Kidney glomerular epithelial cell (primary cell): ENCODE measurements at regions not wholly inside any gene's neighbourhood (a gene's known extent, or its start where the extent isn't known, plus 50 kb on each side); places are given as distances from the start of the nearest gene placed in this dataset.
"Not testable (repeated sequence)": the region's sequence is repeated elsewhere in the genome, so short reads cannot be mapped to it uniquely, and the experiment has no call there.

Experiments
- DNase-seq: peaks from one replicate; lab custom pipeline; 2025; lab: John Stamatoyannopoulos, UW

GRCh38 chr11:45000918-45001317 lies 50.2 kb upstream of the TP53I11 start:
- DNase-seq, result no peak

DNA sequence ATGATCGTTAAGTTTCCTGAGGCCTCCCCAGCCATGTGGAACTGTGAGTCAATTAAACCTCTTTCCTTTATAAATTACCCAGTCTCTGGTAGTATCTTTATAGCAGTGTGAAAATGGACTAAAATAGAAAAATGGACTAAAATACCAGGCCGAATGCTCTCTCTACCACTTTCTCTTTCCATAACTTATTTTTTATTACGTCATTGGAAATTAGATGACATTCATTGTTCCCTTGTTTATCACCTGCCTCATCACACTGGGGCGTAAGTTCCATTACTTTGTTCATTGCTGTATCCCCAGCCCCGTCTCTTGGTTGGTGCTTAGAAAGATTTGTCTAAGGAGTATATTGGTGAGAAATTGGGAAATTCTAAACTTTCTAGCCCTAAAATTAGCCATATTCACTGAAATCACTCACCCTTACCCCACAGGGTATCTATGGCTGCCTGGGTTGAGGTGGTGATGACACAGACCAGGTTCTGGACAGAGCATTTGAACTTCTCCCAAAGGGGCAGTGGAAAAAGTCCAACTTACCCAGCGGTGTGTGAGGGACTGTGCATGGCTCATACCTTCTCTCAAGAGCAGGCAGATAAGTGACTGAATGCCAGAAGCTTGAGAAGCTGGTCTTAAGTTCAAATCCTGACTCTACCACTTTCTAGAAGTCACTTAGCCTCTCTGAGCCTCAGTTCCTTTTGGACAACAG lies 50.9 kb upstream of the TP53I11 start:
- no peak for DNase-seq

DNA sequence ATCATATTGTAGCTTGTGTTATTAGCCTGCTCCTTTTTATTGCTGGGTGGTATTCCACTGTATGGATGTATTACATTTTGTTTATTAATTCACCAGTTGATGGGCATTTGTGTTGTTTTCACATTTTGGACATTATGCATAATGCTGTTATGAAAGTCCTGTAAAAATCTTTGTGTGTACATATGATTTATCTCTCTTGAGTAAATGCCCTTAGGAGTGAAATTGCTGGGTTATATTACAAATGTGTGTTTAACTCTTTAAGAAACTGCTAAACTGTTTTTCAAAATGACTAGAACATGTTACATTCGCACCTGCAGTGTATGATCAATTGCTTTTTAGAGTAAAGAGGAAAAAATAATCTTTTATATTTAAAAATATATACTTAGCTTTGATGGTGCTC lies 54.4 kb upstream of the TP53I11 start:
- no peak for DNase-seq

- no peak for DNase-seq
Measured at GRCh38 chr11:45007011-45007410, 56.3 kb upstream of the TP53I11 start.

DNA sequence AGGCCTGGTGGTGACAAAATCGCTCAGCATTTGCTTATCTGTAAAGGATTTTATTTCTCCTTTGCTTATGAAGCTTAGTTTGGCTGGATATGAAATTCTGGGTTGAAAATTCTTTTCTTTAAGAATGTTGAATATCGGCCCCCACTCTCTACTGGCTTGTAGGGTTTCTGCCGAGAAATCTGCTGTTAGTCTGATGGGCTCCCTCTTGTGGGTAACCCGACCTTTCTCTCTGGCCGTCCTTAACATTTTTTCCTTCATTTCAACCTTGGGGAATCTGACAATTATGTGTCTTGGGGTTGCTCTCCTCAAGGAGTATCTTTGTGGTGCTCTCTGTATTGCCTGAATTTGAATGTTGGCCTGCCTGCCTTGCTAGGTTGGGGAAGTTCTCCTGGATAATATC lies 65.3 kb upstream of the TP53I11 start:
- not testable (repeated sequence) for DNase-seq

- peak; percentile 6 for DNase-seq
Measured at GRCh38 chr11:45016446-45016845, 65.8 kb upstream of the TP53I11 start.

DNA sequence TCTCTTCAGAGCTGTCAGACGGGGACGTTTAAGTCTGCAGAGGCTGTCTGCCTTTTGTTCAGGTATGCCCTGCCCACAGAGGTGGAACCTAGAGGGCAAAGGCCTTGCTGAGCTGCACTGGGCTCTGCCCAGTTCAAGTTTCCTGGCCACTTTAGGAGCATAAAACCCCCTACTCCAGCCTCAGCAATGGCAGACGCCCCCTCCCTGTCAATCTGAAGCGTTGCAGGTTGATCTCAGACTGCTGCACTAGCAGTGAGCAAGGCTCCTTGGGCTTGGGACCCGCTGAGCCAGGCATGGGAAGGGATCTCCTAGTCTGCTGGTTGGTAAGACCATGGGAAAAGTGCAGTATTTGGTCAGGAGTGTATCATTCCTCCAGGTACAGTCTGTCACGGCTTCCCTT lies 66.6 kb upstream of the TP53I11 start:
- no peak for DNase-seq

GRCh38 chr11:45021001-45021400 lies 70.3 kb upstream of the TP53I11 start:
- DNase-seq, result no peak

GRCh38 chr11:45021692-45022141 lies 71.0 kb upstream of the TP53I11 start:
- DNase-seq, result no peak

- peak; percentile 7 for DNase-seq
Measured at GRCh38 chr11:45022294-45023064, 71.8 kb upstream of the TP53I11 start.

DNA sequence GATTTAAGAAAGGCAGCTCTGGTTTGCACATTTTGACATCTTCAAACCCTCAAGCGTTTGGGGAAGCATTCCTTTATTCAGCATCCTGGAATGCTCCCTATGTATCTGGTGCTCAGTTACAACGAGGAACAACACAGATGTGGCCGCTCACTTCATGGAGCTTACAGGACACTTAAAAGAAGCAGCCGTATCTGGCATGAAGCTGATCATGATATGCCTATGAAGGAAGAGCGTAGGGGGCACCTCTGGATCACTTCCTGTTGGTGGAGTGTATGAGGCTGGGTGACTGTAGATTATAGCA lies 72.3 kb upstream of the TP53I11 start:
- DNase-seq, result no peak

- no peak for DNase-seq
Measured at GRCh38 chr11:45024316-45024715, 73.6 kb upstream of the TP53I11 start.

DNA sequence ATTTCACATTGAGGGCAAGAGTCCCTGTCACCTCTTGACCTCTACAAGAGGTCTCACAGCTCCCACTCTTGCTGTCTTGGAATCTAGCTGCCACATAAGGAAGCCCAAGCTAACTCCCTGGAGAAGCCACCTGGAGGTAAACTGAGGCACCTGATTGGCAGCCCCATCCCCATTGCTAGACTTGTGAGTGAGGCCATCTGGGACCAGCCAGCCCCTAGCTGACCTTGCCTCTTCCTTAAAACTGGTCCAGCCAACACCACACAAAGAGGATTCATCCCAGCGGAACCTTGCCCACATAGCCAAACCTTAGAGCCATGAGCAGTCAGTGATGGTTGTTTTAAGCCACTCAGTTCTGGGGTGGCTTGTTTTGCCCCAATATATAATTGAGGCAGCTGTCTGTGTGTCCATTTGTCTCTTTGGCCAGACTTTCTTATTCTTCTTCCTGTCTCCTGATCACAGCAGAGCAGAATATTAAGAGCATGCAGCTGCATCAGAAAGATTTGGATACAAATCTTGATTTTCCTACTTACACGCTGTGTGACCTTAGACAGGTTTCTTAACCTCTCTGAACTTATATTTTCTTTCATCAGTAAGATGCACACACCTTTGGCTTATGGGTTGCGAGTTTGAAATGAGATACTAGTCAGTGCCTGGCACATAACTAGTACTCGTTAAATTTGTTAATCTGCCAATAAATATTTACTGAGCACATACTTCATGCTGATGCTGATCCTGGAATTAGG lies 74.3 kb upstream of the TP53I11 start:
- no peak for DNase-seq

GRCh38 chr11:45025716-45026492 lies 75.2 kb upstream of the TP53I11 start:
- DNase-seq, result no peak

- DNase-seq, result no peak
Measured at GRCh38 chr11:45026835-45027234, 76.2 kb upstream of the TP53I11 start.

- no peak for DNase-seq
Measured at GRCh38 chr11:45027312-45027711, 76.6 kb upstream of the TP53I11 start.

DNA sequence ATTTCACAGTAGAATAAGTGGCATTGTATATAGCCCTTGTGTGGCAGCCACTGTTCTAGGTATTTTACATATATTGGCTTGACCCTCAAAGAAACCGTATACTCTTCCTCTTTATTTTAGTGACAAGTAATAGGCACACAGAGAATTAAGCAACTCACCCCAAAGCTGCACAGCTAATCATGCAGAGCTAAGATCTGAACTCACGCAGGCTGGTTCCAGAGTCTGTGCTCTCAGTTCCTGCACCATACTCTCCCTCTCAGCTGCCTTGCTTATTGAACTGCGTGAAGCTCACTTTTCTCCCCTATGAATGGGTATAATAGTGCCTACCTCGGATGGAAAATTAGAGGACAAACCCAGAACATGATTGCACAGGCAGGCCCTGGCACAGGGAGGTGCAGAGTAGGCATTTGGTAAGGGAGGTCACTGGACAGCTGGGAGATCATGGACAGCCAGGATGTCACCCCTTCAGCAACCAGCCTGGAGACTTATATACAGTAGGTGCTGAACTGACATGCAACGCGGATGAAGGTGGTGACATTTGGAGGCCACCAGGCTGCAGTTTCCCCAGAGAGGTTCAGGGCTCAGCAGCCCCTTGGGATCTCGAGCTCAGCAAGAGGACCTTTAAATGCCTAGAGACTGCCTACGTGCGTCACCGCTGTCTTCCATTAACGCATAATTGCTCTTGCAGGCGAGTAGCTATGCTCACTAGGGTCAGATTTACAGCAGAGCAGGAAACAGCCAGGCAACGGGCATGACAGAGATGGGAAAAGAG lies 78.4 kb upstream of the TP53I11 start:
- DNase-seq, result no peak

DNA sequence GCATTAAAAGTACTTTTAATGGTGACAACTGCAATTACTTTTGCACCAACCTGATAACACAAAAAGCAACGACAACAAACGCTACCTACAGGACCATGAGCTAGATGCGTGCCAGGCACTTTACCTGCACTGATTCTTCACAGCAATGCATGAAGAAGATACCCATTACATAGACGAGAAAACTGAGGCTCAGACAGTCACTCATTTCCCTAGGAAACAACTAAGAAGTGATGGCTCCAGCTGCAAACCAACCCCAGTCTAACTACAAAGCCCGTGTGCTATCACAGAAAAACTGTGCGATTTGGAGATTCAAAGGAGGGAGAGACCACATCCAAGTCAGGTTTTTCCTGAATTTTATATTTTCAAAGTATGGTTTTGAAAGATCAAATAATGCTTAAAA lies 80.1 kb upstream of the TP53I11 start:
- DNase-seq, result no peak

GRCh38 chr11:45031912-45032519 lies 81.3 kb upstream of the TP53I11 start:
- DNase-seq, result no peak

GRCh38 chr11:45035413-45035812 lies 84.7 kb upstream of the TP53I11 start:
- DNase-seq, result no peak

- DNase-seq, result no peak
Measured at GRCh38 chr11:45036010-45036409, 85.3 kb upstream of the TP53I11 start.
